Smooth muscle cell (in vitro differentiated cells): ENCODE measurements at regions not wholly inside any gene's neighbourhood (a gene's known extent, or its start where the extent isn't known, plus 50 kb on each side); places are given as distances from the start of the nearest gene placed in this dataset.

ENCODE experiments used
- DNase-seq: peaks from one replicate; lab custom pipeline; 2025; ENCODE audit not compliant: unreplicated experiment; lab: John Stamatoyannopoulos, UW
- H2AFZ ChIP-seq: fragments of 200-600 bp; sonication (generic); 2 replicates; pipeline ENCODE4 v1.6.0; 2016; ENCODE audit warnings: antibody characterized with exemption, low read depth, mild to moderate bottlenecking
- H3F3A ChIP-seq: fragments of 200-600 bp; sonication (generic); 2 replicates; pipeline ENCODE4 v1.6.0; 2017; ENCODE audit warnings: antibody characterized with exemption, low read depth
- H3K27ac ChIP-seq: fragments of 200-600 bp; sonication (generic); 2 replicates; pipeline ENCODE4 v1.5.1; 2016; ENCODE audit warnings: low read depth, mild to moderate bottlenecking
- H3K27me3 ChIP-seq: fragments of 200-600 bp; sonication (generic); 2 replicates; pipeline ENCODE4 v1.6.1; 2016; ENCODE audit warnings: low read depth, mild to moderate bottlenecking
- H3K36me3 ChIP-seq: fragments of 200-600 bp; sonication (generic); 2 replicates; pipeline ENCODE4 v1.5.1; 2016; ENCODE audit warnings: low read depth
- H3K4me1 ChIP-seq: fragments of 200-600 bp; sonication (generic); 2 replicates; pipeline ENCODE4 v1.5.1; 2016; ENCODE audit warnings: low read depth
- H3K4me2 ChIP-seq: fragments of 200-600 bp; sonication (generic); 2 replicates; pipeline ENCODE4 v1.6.0; 2016; ENCODE audit warnings: mild to moderate bottlenecking
- H3K4me3 ChIP-seq: fragments of 200-600 bp; sonication (generic); 2 replicates; pipeline ENCODE4 v1.5.1; 2016; ENCODE audit warnings: mild to moderate bottlenecking
- H3K79me2 ChIP-seq: fragments of 200-600 bp; sonication (generic); 2 replicates; pipeline ENCODE4 v1.6.0; 2016; ENCODE audit warnings: low read depth, mild to moderate bottlenecking
- H3K9ac ChIP-seq: fragments of 200-600 bp; sonication (generic); 2 replicates; pipeline ENCODE4 v1.6.0; 2016; ENCODE audit warnings: low read depth
- H3K9me3 ChIP-seq: fragments of 200-600 bp; sonication (generic); replicated peaks from 2 replicates; pipeline ENCODE4 v1.5.1; 2016; ENCODE audit warnings: low read depth
- H4K20me1 ChIP-seq: fragments of 200-600 bp; sonication (generic); 2 replicates; pipeline ENCODE4 v1.6.0; 2016; ENCODE audit warnings: low read depth
- WGBS: methylation state at CpG from one replicate; pipeline ENCODE4 v1.1.7; 2016; ENCODE audit warnings: low lambda C conversion rate; 5-methylcytosine and 5-hydroxymethylcytosine counted together
- TF ChIP-seq, protein P1 (sequence below): fragments of 200-600 bp; sonication (generic); IDR thresholded peaks from 2 replicates; pipeline ENCODE4 v1.5.1; 2017; ENCODE audit warnings: borderline replicate concordance, mild to moderate bottlenecking, antibody characterized with exemption; ENCODE audit not compliant: insufficient read depth, poor library complexity, severe bottlenecking

DNA sequence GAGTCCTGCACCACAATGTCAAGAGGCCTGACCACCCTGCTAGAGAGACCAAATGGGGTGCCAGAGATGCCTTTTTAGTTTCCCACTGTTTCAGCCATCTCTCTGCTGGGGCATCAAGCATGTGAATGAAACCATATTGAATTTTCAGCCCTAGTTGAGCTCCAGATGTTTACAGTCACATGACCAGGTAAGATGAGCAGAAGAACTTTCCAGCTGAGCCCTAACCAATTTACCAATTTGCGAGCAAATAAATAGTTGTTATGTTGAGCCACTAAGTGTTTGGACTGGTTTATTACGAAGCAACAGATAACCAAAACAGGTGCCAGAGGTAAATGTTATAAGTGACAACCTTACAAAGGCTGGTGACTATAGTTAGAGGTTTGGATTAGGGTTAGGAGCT is 209.1 kb upstream of the CCL2 start:
- Histone ChIP-seq H3K4me1 (no peaks in the 10 kb centered on the region), H4K20me1 (no peaks in the 10 kb centered on the region), H3K4me2 (no peak overlapping the region), H3K27me3 (peaks cover 10% of the 10 kb centered on the region), H3K9ac (no peak overlapping the region), H3F3A (no peaks in the 10 kb centered on the region), H3K36me3 (no peaks in the 10 kb centered on the region), H2AFZ (no peak overlapping the region), H3K4me3 (no peak overlapping the region), H3K9me3 (no peaks in the 10 kb centered on the region), H3K27ac (no peak overlapping the region), H3K79me2 (no peaks in the 10 kb centered on the region)
- 88% methylated on average over 2 of the region's 2 CpGs for whole genome bisulfite sequencing
- TF ChIP-seq, protein P1, sequence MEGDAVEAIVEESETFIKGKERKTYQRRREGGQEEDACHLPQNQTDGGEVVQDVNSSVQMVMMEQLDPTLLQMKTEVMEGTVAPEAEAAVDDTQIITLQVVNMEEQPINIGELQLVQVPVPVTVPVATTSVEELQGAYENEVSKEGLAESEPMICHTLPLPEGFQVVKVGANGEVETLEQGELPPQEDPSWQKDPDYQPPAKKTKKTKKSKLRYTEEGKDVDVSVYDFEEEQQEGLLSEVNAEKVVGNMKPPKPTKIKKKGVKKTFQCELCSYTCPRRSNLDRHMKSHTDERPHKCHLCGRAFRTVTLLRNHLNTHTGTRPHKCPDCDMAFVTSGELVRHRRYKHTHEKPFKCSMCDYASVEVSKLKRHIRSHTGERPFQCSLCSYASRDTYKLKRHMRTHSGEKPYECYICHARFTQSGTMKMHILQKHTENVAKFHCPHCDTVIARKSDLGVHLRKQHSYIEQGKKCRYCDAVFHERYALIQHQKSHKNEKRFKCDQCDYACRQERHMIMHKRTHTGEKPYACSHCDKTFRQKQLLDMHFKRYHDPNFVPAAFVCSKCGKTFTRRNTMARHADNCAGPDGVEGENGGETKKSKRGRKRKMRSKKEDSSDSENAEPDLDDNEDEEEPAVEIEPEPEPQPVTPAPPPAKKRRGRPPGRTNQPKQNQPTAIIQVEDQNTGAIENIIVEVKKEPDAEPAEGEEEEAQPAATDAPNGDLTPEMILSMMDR, result no peak
- no peak for DNase-seq

DNA sequence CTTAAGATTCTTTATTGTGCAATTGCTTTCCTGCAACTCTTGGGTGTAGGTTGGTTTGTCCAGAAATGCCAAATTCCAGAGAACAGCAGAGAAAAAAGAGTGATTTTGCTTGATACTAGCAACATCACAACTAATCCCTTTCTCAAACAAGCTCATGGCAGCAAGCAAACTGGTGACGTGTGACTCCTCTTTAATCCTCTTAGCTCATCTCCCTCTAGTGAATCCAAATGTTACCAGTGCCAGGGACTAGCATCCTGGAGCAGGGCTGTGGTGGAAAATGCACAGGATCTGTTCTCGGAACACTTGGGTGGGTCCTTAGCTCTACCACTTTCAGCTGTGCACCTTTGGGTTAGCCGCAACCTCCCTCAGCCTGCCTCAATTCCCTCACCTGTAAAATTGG is 204.0 kb upstream of the CCL2 start:
- 77% methylated on average over 3 of the region's 3 CpGs for WGBS
- Histone ChIP-seq H4K20me1 (no peaks in the 10 kb centered on the region), H3K4me3 (no peak overlapping the region)

DNA sequence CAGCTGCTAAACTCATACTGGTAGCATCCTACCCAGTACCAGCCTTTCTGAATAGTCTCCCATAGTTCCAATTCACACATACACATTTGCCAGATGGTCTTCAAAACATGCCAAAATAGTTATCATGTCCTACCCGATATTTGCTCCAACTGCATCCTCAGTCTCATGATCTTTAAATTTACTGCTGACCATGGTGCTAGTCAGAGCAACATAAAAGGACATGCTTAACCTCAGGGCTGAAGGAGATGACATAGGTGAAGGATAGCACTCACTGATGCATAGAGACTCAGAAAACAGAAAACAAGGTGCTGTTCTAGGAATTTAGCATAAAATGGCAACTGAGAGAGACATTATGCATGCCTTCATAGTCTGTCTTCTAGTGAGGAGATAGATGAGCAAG is 200.6 kb upstream of the CCL2 start:
- no peaks in the 10 kb centered on the region for H3K4me1 ChIP-seq
- H3K4me2 ChIP-seq, result no peak overlapping the region
- H2AFZ ChIP-seq, result no peak overlapping the region
- DNase-seq, result no peak
- TF ChIP-seq, protein P1, result no peak
- H3K4me3 ChIP-seq, result no peak overlapping the region
- H3K27ac ChIP-seq, result no peak overlapping the region
- H3F3A ChIP-seq, result no peaks in the 10 kb centered on the region
- H4K20me1 ChIP-seq, result no peaks in the 10 kb centered on the region
- H3K27me3 ChIP-seq, result peaks cover 17% of the 10 kb centered on the region
- no peaks in the 10 kb centered on the region for H3K79me2 ChIP-seq
- H3K36me3 ChIP-seq, result no peaks in the 10 kb centered on the region
- 100% methylated on average over 1 of the region's 1 CpG for WGBS
- H3K9me3 ChIP-seq, result no peaks in the 10 kb centered on the region
- H3K9ac ChIP-seq, result no peak overlapping the region

More for the DNA sequence above, 204.0 kb upstream of the CCL2 start:
- H3F3A ChIP-seq, result no peaks in the 10 kb centered on the region
- no peak overlapping the region for H3K9ac ChIP-seq
- no peaks in the 10 kb centered on the region for H3K79me2 ChIP-seq
- H2AFZ ChIP-seq, result no peak overlapping the region
- no peaks in the 10 kb centered on the region for H3K36me3 ChIP-seq
- TF ChIP-seq, protein P1, result no peak
- no peaks in the 10 kb centered on the region for H3K4me1 ChIP-seq
- H3K9me3 ChIP-seq, result no peaks in the 10 kb centered on the region
- DNase-seq, result no peak
- no peak overlapping the region for H3K4me2 ChIP-seq
- peaks cover 20% of the 10 kb centered on the region for H3K27me3 ChIP-seq
- no peak overlapping the region for H3K27ac ChIP-seq

DNA sequence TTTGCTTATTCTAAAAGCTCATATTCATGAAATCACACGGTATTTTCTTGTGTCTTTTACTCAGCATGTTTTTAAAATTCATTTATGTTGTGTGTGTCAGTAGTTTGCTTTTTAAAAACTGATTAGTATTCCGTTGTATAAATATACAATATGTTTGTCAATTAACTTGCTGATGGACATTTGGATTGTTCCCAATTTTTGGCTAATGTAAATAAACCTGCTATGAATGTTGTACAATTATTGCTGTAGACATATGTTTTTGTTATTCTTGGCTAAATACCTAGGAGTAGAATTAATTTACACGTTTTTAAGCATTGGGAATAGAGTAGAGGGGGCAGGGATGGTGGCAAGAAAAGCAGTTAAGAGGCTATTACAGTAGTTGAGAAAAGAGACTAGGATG is 199.5 kb upstream of the CCL2 start:
- Histone ChIP-seq H2AFZ (no peak overlapping the region), H3K4me3 (no peak overlapping the region), H3F3A (no peaks in the 10 kb centered on the region), H4K20me1 (no peaks in the 10 kb centered on the region), H3K27me3 (peaks cover 10% of the 10 kb centered on the region), H3K9me3 (no peaks in the 10 kb centered on the region), H3K79me2 (no peaks in the 10 kb centered on the region), H3K36me3 (no peaks in the 10 kb centered on the region), H3K27ac (no peak overlapping the region), H3K9ac (no peak overlapping the region), H3K4me2 (no peak overlapping the region), H3K4me1 (no peaks in the 10 kb centered on the region)
- TF ChIP-seq, protein P1, result no peak
- DNase-seq, result no peak
- 62% methylated on average over 3 of the region's 3 CpGs for WGBS
